HG03060 (cell line): ENCODE measurements at regions not wholly inside any gene's neighbourhood (a gene's known extent, or its start where the extent isn't known, plus 50 kb on each side); places are given as distances from the start of the nearest gene placed in this dataset.

Experiments used
- ATAC-seq: cut with Tn5 transposase; IDR thresholded peaks from one replicate; pipeline ENCODE4 v1.9.1; 2021; ENCODE audit warnings: low read depth, moderate number of reproducible peaks; ENCODE audit not compliant: unreplicated experiment

DNA sequence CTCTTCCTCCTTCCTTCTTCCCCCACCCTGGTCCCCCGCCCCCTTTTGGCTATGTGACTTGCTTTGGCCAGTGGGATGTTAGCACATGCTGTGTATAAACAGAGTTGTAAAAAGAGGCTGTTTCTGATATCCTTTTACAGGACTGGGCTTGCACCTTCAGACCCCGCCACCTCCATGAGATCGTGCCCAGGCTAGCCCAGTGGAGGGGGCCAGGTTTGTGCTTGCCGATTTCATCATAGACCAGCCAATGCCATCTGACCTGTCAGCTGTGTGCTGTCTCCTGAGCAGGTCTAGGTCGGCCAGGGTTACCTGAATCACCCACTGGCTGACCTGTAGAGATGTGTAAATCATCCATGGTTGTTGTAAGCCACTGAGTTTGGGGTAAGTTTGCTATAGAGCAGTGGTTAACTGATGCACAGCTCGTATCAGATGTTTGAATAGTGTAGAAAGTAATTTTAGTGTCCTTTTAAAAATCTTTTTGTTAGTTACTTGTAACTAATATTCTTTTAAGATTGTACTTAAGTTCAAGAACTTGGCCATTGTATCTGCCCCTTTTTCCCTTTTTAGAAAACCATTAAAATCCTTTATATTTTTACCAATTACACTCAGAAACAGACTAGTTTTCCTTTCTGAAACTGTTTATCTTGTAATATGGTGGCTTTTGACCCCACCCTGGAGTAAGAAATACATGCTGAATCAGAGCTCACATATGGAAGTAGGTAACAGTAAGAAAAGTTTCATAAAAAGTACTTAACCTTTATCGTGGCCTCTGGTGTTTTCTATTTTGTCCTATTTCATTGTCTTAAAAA, 122.0 kb upstream of the MGAT5 start:
- no peak for ATAC-seq

DNA sequence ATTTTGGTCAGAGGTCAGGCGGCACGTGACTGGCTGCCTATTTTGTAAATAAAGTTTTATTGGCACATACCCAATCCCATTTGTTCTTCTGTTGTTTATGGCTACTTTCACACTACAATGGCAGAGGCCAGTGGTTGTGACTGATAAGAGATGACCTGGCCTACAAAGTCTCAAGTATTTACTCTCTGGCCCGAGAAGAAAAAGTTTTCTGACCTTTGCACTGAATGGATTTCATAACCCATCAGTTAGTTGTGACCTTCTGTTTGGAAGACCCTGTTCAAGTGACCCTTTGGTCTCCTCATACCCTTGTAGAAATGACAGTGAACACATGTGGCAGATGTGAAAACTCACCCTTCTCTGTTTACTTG, 121.4 kb upstream of the MGAT5 start:
- ATAC-seq, result no peak

DNA sequence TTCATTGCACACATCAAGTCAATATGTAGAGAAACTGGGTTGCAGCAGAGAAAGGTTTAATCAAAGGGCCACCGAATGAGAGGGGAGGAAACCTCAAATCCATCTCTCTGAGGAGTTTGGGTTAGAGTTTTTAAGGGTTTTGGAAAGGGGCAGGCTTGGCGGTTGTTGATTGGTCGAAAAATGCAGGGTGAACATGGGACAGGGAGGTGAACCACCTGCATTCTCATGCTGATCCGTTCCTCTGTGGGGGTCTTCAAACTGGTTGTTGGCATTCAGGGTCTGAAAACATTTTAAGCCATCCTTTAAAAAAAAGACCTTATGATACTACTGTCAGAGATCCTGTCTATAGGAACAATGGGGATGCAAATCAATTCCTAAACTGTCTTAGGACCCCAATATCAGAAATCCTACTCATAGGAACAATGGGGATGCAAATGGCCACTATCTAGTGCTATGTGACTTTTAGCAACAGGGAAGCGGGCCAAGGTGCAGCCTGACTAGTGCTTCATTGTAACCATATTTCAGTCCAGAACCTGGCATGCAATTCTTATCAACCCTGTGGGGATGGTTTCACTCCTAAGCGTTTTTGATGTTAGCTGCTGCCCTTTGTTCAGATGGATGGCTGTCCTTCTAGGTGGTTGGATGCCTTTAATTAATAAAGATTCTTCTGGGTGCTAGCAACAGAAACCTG, 120.1 kb upstream of the MGAT5 start:
- ATAC-seq, result no peak

DNA sequence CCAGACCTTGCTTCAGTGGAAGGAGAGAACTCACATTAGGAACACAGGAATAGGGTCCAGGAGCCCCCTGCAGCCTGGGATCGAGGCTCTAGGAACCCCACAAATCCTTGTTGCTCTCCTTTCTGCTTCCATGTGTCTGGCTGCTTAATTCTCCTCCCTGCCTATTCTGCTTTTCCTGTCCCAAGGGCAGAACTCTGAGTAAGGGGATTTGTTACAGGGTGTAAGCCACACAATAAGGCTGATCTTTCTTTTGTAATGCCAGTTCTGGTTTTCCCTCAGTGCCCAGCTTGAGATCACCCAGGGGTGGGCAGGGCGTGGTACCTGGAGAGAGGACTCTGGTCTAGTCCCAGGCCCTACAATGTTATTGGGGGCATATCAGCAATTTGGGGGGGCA, 119.6 kb upstream of the MGAT5 start:
- no peak for ATAC-seq

DNA sequence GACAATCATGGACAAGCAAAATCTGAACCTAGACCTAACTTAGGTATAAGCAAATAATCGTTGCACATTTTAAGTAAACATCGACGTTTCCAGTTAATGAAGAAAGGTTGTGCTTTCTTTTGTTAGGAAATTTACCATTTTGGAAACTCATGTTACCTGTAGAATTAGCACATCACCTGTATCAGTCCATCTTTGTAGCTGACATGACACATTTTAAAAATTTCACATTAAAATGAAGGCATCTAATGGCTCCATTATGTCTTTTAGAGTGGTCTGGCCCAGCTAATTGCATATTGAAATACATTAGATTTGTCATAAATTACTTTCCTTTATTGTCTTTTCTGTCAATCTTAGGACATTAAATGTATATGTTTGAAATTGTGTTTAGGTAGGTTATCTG, 119.0 kb upstream of the MGAT5 start:
- no peak for ATAC-seq

DNA sequence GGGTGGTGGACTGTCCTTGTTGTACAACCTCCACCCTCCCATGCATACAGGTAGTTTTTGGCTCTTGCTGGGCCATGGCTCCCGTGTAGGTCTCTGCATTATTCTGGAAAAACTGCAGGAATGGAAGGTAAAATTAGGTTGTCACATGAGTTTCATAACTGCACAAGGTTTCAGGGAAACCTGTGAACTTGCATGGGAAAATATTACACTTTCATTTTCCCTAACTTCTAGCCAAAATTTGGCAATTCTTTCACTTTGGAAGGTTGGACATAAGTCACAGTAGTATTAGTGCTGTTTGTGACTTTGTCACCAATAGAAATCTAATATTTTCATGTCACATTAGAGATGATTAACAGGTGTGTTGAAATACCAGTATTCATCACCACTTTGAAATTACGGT, 118.1 kb upstream of the MGAT5 start:
- no peak for ATAC-seq

DNA sequence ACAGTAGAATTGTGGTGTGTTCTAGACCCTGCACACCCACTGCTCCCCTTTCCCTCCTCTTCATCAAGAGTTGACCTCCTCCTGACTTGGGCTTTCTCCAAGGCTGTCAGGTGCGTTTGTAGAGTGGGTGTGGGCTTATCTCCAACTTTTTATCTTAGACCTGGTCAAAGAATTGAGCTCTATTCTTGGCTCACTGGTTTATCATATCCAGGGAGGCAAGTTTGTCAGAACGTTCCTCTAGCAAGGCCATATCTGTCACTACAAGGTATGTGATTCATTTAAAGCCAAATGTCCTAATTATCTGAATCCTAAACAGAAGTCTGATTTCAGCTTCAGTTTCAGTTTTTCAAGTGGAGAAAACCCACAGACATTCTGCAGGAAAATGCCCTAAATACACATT, 117.1 kb upstream of the MGAT5 start:
- no peak for ATAC-seq

DNA sequence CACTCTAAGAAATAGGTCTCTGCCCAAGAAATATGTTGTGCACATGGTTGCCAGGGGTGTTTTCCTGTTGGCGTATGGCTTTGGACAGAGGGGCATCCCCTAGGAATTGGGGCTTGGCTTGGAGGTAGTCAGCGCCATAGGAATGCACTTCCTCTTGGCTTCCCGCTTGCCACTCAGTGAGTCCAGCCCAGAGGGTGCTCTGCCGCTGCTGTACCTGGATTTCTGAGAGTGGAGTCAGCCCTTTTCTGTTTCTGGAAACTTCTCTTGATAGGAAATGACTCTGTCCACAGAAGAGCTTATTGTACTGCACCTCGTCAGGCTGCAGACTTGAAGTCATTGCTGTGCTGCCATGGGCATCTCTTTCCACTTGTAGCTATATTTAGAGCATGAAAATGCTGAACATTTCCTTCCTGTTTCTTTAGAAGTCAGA, 116.7 kb upstream of the MGAT5 start:
- no peak for ATAC-seq

DNA sequence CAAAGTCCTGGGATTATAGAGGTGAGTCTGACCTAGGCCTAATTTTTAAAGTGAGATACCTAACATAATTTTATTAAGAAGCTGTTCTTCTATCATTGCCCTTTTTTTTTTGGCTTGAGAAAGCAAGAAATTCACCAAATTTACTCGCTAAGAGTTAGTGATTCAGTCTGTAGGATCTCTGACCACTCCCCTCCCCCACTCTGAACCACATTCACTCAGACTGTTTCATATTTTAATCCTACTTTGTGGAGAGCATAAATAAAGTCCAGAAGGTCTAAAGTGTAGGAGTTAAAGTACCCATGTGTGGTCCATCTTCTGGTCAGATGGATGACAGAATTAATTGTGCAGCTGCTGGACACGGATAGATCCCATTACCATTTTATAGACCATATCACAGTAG, 115.8 kb upstream of the MGAT5 start:
- ATAC-seq, result no peak

DNA sequence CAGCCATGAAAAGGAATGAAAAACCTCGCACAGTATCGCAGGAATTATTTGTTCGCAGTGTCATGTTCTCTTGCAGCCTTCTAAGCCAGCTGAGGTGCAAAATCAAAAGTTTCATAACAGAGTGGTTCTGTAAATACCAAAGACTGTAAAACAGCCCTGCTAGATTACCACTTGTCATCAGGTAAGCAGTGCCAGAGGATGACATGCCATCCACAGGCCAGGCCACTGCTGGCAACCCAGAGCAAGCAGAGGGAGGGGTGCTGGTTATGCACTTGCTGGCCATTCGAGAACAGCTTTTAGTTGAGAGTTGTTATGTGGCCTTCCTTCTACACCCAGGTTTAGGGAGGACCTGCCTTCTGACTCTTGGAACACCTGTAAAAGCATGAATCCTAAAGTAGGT, 114.3 kb upstream of the MGAT5 start:
- no peak for ATAC-seq

DNA sequence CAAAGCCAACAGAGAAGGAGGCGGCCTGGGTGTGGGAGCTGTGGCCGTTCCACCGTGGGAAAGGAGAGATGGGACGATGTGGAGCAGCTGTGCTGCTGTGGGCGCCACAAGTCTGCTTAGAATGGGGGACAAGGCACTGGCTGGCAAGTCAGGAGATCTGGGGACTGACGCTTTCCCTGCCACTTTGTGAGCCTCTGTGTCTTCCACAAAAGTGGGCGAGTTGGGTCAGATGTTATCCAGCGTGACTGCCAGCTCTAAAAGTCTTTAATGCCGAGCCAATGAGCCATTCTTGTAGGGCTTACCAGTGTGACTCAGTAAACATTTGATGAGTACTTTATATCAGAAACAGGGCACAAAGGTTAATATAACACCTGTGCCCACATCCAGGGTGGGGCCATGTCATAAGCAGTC, 113.6 kb upstream of the MGAT5 start:
- no peak for ATAC-seq

DNA sequence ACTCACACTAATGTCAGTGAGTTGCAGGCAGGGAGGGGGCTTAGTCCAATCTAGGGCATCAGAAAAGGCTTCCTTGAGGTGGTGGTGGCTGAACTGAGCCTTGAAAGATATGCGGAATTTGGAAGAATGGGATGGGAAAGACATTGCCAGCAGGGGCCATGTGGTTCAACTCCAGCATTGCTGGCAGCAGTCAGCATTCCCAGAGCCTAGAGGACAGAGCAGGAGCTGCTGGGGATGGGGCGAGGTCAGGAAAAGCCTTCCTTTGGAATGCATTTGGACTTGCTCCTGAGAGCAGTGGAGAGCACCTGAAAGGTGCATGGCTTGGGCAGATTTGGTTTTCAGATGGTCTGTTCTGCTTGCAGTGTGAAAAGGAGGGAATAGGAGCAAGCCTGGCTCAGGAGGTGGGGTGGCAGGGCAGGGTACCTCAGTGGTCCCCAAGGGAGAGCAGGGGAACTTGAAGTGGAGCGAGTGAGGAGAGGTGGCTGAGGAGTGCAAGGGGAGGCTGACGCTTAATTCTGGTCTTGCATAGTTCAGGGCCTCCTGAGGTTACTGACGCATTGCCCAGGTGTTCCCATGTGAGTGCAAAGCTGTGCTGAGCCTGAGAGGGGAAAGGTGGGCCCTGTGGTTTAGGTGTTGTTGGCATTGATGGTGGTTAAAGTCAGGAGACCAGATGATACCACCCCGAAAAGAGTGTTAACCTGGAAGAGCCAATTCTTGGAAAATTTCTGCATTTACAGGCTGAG, 112.1 kb upstream of the MGAT5 start:
- no peak for ATAC-seq

DNA sequence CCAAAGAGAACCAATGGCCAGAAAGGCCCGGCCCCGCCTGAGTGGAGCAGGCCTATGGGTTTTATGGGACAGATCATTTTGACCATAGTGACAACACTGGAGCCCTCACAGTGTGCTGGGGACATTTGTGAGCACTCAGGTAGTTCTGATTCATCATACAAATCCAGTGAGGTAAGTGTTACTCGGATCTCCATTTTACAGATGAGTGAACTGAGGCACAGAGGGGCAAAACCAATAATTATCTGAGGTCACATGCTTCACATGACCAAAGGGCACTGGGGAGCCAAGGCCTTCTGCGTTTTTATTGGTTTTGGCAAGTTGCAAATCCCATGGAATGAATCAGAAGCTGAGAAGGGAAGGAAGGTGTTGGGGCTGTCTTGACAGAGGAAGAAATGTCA, 111.5 kb upstream of the MGAT5 start:
- ATAC-seq, result no peak

DNA sequence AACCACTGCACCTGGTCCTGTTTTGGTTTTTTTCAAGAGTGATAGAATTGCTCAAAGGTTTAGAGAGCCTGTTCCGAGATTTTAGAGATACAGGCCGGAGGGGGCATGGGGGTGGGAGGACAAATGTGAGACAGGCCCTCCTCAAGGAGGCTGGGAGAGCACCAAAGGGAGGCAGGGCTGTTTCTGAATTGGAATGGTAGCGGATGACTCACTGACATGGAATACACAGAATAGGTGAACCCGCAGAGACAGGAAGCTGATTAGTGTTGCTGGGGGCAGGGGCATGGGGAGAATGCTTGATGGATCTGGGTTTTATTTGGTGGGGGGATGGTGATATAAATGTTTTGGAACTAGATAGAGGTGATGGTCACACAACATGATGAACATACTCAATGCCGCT, 111.0 kb upstream of the MGAT5 start:
- no peak for ATAC-seq

DNA sequence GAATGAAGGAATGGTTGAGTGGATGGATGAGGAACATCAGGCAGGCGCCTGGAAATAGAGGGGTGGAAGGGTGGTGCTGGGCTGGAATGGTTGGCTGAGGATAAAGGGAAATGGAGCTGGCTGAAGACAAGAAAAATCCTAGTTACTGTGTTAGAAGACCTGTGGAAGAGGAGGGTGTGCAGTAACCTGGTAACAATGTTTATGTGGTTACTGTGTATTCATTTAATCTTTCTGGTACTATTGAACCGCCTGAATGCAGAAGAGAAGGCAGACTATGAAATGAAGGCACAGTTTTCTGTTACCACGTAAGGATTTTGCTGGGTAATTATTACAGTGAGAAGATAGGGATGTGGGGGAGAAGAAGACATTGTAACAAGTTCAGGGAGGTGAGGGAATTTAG, 110.3 kb upstream of the MGAT5 start:
- no peak for ATAC-seq

DNA sequence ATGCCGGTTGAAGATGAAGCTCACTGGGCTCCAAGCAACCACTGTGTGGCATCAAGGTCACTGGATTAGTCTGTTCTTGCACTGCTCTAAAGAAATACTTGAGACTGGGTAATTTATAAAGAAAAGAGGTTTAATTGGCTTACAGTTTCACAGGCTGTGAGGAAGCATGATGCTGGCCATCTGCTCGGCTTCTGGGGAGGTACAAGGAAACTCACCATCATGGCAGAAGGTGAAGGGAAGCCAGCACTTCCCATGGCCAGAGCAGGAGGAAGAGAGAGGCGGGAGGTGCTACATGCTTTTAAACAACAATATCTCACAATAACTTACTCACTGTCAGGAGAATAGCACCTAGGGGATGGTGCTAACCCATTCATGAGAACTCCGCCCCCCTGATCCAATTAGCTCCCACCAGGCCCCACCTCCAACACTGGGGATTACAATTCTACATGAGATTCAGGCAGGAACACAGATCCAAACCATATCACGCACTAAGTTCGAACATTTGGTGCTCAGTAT, 109.7 kb upstream of the MGAT5 start:
- no peak for ATAC-seq

DNA sequence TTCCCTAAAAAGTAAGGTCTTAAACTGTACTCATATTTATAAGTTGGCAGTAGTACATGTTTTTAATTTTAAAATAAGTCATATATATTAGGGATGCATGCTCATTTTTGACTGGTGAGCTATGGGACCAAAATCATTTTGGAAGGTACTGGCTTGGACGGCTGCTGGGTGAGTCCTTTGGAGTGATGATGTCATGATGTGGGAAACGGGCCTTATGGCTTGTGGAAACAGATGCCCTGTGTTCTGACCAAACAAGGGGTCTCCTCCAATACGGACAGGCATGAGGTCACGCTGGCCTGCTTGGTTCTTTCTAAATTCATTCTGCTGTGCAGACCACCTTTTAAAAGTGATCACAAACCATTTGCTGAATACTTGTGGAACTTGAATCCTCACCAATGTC, 109.2 kb upstream of the MGAT5 start:
- no peak for ATAC-seq

DNA sequence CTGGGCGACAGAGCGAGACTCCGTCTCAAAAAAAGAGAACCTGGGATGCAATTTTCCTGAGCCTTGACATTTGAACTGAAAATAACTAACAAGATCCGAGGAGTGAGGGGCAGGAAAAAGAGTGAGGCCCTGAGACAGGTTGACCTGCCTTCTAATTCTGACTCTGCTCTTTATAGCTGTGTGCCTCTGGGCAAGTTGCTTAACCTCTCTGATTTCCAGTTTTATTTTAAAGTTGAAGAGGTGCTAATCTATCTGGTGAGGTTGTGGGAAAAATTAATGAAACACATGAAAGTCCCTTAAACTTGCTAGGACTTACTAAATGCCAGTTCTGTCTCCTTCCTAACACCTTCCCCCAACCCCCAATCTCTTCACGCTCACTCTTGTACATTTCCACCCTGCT, 108.4 kb upstream of the MGAT5 start:
- no peak for ATAC-seq

DNA sequence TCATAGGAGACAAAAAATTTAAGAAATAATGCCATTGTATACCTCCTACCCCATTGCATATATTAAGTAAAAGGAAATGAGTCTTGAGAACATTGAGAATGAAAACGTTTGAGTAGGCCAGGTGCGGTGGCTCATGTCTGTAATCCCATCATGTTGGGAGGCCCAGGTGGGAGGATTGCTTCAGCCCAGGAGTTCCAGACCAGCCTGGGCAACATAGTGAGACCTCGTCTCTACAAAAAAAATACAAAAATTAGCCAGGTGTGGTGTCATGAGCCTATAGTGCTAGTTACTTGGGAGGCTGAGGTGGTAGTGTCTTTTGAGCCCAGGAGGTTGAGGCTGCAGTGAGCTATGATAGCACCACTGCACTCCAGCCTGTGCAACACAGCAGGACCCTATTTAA, 107.7 kb upstream of the MGAT5 start:
- no peak for ATAC-seq

DNA sequence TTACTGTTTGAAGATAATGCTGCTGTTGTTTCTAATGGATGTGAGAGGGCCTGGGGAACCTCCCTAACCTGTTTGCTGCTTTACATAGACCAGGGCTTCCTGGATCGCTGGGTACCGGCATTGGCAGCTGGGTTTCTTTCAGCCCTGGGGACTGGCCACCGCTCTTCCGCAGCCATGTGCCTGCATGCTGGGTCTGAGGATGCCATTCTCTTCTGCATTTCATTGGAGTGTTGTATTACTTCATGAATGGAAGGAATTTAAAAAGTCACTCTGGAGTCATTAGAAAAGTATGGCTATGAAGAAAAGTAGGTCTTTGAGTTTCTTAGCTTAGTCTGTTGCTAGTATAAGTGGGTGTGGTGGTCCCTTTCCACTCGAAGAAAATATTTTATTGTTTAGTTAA, 107.3 kb upstream of the MGAT5 start:
- ATAC-seq, result no peak

DNA sequence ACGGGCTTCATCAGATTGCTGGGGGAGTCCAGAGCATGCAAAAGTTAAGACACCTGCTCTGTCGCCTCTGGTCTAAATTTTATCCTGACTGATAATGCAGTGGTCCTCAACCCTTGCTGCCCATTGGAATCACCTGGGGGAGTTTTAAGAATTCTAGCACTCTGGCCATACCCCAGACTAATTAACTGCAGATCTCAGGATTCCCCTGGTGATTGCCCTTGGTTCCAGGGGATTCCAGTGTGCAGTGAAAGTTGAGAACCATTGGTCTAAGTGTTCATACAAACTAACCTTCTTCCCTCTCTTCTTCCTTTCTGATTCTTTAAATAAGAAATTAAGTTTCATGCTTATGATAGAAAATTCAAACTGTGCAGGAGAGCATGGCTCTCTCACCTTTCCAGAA, 105.7 kb upstream of the MGAT5 start:
- ATAC-seq, result no peak
